Smooth muscle cell (in vitro differentiated cells): ENCODE measurements at regions not wholly inside any gene's neighbourhood (a gene's known extent, or its start where the extent isn't known, plus 50 kb on each side); places are given as distances from the start of the nearest gene placed in this dataset.

Source experiments
- DNase-seq: peaks from one replicate; lab custom pipeline; 2025; ENCODE audit not compliant: unreplicated experiment; lab: John Stamatoyannopoulos, UW
- H2AFZ ChIP-seq: fragments of 200-600 bp; sonication (generic); 2 replicates; pipeline ENCODE4 v1.6.0; 2016; ENCODE audit warnings: antibody characterized with exemption, low read depth, mild to moderate bottlenecking
- H3F3A ChIP-seq: fragments of 200-600 bp; sonication (generic); 2 replicates; pipeline ENCODE4 v1.6.0; 2017; ENCODE audit warnings: antibody characterized with exemption, low read depth
- H3K27ac ChIP-seq: fragments of 200-600 bp; sonication (generic); 2 replicates; pipeline ENCODE4 v1.5.1; 2016; ENCODE audit warnings: low read depth, mild to moderate bottlenecking
- H3K27me3 ChIP-seq: fragments of 200-600 bp; sonication (generic); 2 replicates; pipeline ENCODE4 v1.6.1; 2016; ENCODE audit warnings: low read depth, mild to moderate bottlenecking
- H3K36me3 ChIP-seq: fragments of 200-600 bp; sonication (generic); 2 replicates; pipeline ENCODE4 v1.5.1; 2016; ENCODE audit warnings: low read depth
- H3K4me1 ChIP-seq: fragments of 200-600 bp; sonication (generic); 2 replicates; pipeline ENCODE4 v1.5.1; 2016; ENCODE audit warnings: low read depth
- H3K4me2 ChIP-seq: fragments of 200-600 bp; sonication (generic); 2 replicates; pipeline ENCODE4 v1.6.0; 2016; ENCODE audit warnings: mild to moderate bottlenecking
- H3K4me3 ChIP-seq: fragments of 200-600 bp; sonication (generic); 2 replicates; pipeline ENCODE4 v1.5.1; 2016; ENCODE audit warnings: mild to moderate bottlenecking
- H3K79me2 ChIP-seq: fragments of 200-600 bp; sonication (generic); 2 replicates; pipeline ENCODE4 v1.6.0; 2016; ENCODE audit warnings: low read depth, mild to moderate bottlenecking
- H3K9ac ChIP-seq: fragments of 200-600 bp; sonication (generic); 2 replicates; pipeline ENCODE4 v1.6.0; 2016; ENCODE audit warnings: low read depth
- H3K9me3 ChIP-seq: fragments of 200-600 bp; sonication (generic); replicated peaks from 2 replicates; pipeline ENCODE4 v1.5.1; 2016; ENCODE audit warnings: low read depth
- H4K20me1 ChIP-seq: fragments of 200-600 bp; sonication (generic); 2 replicates; pipeline ENCODE4 v1.6.0; 2016; ENCODE audit warnings: low read depth
- WGBS: methylation state at CpG from one replicate; pipeline ENCODE4 v1.1.7; 2016; ENCODE audit warnings: low lambda C conversion rate; 5-methylcytosine and 5-hydroxymethylcytosine counted together
- TF ChIP-seq, protein P1 (sequence below): fragments of 200-600 bp; sonication (generic); IDR thresholded peaks from 2 replicates; pipeline ENCODE4 v1.5.1; 2017; ENCODE audit warnings: borderline replicate concordance, mild to moderate bottlenecking, antibody characterized with exemption; ENCODE audit not compliant: insufficient read depth, poor library complexity, severe bottlenecking

DNA sequence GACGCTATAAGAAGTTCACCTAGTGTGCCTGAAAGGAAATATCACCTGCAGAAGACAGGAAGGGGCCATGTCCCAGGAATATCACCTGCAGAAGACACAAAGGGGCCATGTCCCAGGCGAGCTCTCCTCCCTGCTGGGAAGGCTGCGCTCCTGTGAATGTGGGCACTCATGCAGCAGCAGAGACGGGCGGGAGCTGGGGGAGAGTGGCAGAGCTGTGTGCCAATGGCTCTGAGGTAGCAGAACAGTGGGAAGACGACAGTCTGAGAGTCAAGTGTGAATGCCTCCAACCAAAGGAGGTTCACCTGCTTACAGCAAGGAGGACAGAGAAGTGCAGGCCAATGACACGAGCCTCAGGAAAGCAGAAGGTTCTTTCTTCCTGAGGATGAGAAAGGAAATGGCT lies 117.9 kb upstream of the SALL3 start:
- Histone ChIP-seq H3K4me1 (no peaks in the 10 kb centered on the region), H3K79me2 (no peaks in the 10 kb centered on the region), H3K36me3 (no peaks in the 10 kb centered on the region), H3K4me3 (no peak overlapping the region), H3K9me3 (no peaks in the 10 kb centered on the region), H2AFZ (no peak overlapping the region), H3F3A (no peaks in the 10 kb centered on the region), H3K9ac (no peak overlapping the region), H4K20me1 (no peaks in the 10 kb centered on the region), H3K27ac (no peak overlapping the region), H3K27me3 (no peaks in the 10 kb centered on the region), H3K4me2 (no peak overlapping the region)
- TF ChIP-seq, protein P1, sequence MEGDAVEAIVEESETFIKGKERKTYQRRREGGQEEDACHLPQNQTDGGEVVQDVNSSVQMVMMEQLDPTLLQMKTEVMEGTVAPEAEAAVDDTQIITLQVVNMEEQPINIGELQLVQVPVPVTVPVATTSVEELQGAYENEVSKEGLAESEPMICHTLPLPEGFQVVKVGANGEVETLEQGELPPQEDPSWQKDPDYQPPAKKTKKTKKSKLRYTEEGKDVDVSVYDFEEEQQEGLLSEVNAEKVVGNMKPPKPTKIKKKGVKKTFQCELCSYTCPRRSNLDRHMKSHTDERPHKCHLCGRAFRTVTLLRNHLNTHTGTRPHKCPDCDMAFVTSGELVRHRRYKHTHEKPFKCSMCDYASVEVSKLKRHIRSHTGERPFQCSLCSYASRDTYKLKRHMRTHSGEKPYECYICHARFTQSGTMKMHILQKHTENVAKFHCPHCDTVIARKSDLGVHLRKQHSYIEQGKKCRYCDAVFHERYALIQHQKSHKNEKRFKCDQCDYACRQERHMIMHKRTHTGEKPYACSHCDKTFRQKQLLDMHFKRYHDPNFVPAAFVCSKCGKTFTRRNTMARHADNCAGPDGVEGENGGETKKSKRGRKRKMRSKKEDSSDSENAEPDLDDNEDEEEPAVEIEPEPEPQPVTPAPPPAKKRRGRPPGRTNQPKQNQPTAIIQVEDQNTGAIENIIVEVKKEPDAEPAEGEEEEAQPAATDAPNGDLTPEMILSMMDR: no peak
- 76% methylated on average over 7 of the region's 7 CpGs for WGBS
- DNase-seq: no peak

GRCh38 chr18:78862395-78862794 lies 117.2 kb upstream of the SALL3 start:
- 92% methylated on average over 9 of the region's 9 CpGs for WGBS
- no peak overlapping the region for H3K4me2 ChIP-seq
- H3K4me3 ChIP-seq: no peak overlapping the region
- DNase-seq: no peak
- H3K9me3 ChIP-seq: no peaks in the 10 kb centered on the region
- no peaks in the 10 kb centered on the region for H3K36me3 ChIP-seq
- H3K9ac ChIP-seq: no peak overlapping the region
- no peaks in the 10 kb centered on the region for H3K79me2 ChIP-seq
- no peak overlapping the region for H2AFZ ChIP-seq
- no peaks in the 10 kb centered on the region for H3F3A ChIP-seq
- H3K4me1 ChIP-seq: no peaks in the 10 kb centered on the region
- no peaks in the 10 kb centered on the region for H3K27me3 ChIP-seq
- no peaks in the 10 kb centered on the region for H4K20me1 ChIP-seq
- TF ChIP-seq, protein P1: no peak
- no peak overlapping the region for H3K27ac ChIP-seq

GRCh38 chr18:78865056-78865598 lies 114.5 kb upstream of the SALL3 start:
- H3K4me1 ChIP-seq: no peaks in the 10 kb centered on the region
- TF ChIP-seq, protein P1: no peak
- H3K4me2 ChIP-seq: no peak overlapping the region
- WGBS: 47% methylated on average over 5 of the region's 5 CpGs
- no peaks in the 10 kb centered on the region for H3K79me2 ChIP-seq
- H3K9me3 ChIP-seq: no peaks in the 10 kb centered on the region
- no peak overlapping the region for H3K4me3 ChIP-seq
- no peaks in the 10 kb centered on the region for H3K27me3 ChIP-seq
- H3K27ac ChIP-seq: no peak overlapping the region
- no peak overlapping the region for H3K9ac ChIP-seq
- no peak for DNase-seq
- H3K36me3 ChIP-seq: no peaks in the 10 kb centered on the region
- no peaks in the 10 kb centered on the region for H4K20me1 ChIP-seq
- H3F3A ChIP-seq: no peaks in the 10 kb centered on the region
- H2AFZ ChIP-seq: no peak overlapping the region

GRCh38 chr18:78865771-78866310 lies 113.8 kb upstream of the SALL3 start:
- Histone ChIP-seq H3K9me3 (no peaks in the 10 kb centered on the region), H3K4me1 (no peaks in the 10 kb centered on the region), H3K4me2 (no peak overlapping the region), H3K27me3 (no peaks in the 10 kb centered on the region), H3K36me3 (no peaks in the 10 kb centered on the region), H4K20me1 (no peaks in the 10 kb centered on the region), H3K79me2 (no peaks in the 10 kb centered on the region), H2AFZ (no peak overlapping the region), H3K9ac (no peak overlapping the region), H3F3A (no peaks in the 10 kb centered on the region), H3K27ac (no peak overlapping the region), H3K4me3 (no peak overlapping the region)
- TF ChIP-seq, protein P1: no peak
- WGBS: 94% methylated on average over 14 of the region's 14 CpGs
- no peak for DNase-seq
